ENCODE measurements at regions not wholly inside any gene's neighbourhood (a gene's known extent, or its start where the extent isn't known, plus 50 kb on each side); places are given as distances from the start of the nearest gene placed in this dataset.

DNA sequence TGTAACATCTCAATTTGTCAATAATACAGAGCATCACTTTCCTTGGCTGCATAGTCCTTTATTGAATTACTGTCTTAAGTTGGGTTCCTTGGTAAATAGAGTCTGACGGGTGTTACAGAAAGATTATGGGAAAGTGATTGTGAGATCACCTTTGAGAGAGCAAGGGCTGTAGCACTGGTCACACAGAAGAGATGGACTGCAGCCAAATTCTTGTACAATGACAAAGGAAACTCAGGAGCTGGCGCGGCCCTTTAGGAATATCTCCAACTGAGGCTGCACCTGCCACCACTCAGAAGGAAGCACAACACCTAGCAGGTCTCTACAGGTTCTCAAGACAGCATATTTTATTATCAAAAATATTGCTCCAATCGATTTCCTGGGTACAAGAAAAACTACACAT, 350.0 kb upstream of the ISL1 start:
- no peaks in the 10 kb centered on the region for H3K9me3 Mint-ChIP-seq
- CTCF ChIA-PET: no interaction called here
- no peak for ATAC-seq

DNA sequence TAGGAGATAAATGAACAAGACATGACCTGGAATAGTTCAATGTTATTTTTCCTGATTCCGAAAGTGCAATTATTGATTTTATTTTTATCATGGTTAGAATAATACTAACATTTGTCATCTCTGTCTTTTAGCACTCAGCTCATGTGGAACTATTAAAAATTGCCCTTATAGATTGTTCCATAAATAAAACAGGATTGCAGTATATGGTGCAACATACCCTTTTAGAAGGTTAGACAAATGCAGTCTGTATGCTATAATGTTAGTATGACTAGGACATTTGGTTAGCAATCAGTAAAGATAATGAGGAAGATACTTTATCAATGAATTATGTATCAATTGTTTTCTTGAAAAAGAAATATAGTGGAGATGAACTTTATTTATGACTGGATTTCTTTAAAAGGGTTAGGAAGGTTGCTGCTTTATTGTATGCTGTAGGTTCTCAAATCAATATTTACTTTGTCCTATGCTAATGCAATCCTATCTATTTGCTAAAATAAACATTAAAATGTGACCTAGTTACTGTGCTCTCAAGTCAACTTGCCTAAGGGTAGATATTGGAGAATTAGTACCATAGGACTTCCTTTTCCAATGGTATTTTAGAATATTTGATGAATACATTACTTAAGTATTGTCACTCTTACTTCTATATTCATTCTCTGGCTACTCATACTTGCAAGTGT, 348.9 kb upstream of the ISL1 start:
- no peak for ATAC-seq
- intact Hi-C loops (cut with micrococcal nuclease): no loop called here
- Mint-ChIP-seq H3K27ac (no peak overlapping the region), H3K4me1 (ENCODE audit: low read depth) (no peaks in the 10 kb centered on the region), H3K27me3 (peaks cover 2% of the 10 kb centered on the region), H3K9me3 (no peaks in the 10 kb centered on the region), H3K4me3 (no peak overlapping the region), H3K36me3 (ENCODE audit: low read depth) (no peaks in the 10 kb centered on the region)
- no peak for DNase-seq
- TF ChIP-seq, protein P1, sequence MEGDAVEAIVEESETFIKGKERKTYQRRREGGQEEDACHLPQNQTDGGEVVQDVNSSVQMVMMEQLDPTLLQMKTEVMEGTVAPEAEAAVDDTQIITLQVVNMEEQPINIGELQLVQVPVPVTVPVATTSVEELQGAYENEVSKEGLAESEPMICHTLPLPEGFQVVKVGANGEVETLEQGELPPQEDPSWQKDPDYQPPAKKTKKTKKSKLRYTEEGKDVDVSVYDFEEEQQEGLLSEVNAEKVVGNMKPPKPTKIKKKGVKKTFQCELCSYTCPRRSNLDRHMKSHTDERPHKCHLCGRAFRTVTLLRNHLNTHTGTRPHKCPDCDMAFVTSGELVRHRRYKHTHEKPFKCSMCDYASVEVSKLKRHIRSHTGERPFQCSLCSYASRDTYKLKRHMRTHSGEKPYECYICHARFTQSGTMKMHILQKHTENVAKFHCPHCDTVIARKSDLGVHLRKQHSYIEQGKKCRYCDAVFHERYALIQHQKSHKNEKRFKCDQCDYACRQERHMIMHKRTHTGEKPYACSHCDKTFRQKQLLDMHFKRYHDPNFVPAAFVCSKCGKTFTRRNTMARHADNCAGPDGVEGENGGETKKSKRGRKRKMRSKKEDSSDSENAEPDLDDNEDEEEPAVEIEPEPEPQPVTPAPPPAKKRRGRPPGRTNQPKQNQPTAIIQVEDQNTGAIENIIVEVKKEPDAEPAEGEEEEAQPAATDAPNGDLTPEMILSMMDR (IDR thresholded peaks at IDR 0.05): no peak
- ChIA-PET POLR2A (no interaction called here), CTCF (no interaction called here)

More for the DNA sequence above, 350.0 kb upstream of the ISL1 start:
- no peak overlapping the region for H3K4me3 Mint-ChIP-seq
- no peak overlapping the region for H3K27ac Mint-ChIP-seq
- POLR2A ChIA-PET: no interaction called here
- no peaks in the 10 kb centered on the region for H3K4me1 Mint-ChIP-seq (ENCODE audit: low read depth)
- TF ChIP-seq, protein P1 (IDR thresholded peaks at IDR 0.05): no peak
- intact Hi-C loops (cut with micrococcal nuclease): no loop called here
- H3K27me3 Mint-ChIP-seq: peaks cover 2% of the 10 kb centered on the region
- no peaks in the 10 kb centered on the region for H3K36me3 Mint-ChIP-seq (ENCODE audit: low read depth)
- no peak for DNase-seq

DNA sequence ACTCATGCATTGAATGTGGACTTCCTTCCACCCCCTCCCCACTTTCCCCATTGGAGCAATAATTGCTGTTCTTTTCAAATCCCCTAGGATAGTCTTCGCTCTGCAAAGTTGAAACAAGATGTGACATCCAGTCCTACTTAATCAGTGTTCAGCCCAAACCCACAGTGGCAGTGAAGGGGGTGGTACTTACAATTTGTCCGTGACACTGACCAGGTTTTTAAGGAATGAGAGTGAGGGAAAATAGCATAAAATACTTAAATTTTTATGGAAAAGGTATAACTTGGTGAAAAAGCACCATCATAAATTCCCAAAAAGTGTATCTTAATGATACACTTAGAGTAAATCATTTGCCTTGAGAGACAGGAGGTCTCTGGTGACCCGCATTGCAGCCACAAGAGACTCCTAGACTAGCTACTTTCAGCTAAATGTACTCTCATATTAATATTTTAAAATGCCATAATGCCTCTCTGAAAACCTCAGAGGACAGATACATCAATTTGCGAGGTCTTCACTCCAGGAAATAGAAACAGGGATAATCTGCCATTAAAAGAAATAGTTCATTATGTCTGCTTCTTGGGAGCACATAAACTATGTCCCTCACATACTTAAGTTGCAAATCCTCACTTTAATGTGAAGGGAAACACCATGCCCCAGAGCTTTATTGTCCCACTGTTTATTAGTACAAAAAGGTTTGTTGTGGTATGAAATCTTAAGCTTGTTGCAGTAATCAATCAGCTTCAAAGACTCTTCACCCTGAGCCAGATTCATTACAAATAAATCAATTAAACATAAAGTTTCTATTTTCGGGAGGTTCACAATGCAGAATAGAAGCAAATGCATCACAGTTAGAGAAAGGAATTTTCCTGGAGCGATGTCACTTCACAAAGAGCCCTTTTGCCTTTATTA, 343.6 kb upstream of the ISL1 start:
- Mint-ChIP-seq H3K4me1 (ENCODE audit: low read depth) (no peaks in the 10 kb centered on the region), H3K27me3 (peaks cover 2% of the 10 kb centered on the region), H3K27ac (no peak overlapping the region), H3K4me3 (no peak overlapping the region), H3K9me3 (no peaks in the 10 kb centered on the region), H3K36me3 (ENCODE audit: low read depth) (no peaks in the 10 kb centered on the region)
- intact Hi-C loops (cut with micrococcal nuclease): no loop called here
- no peak for ATAC-seq
- CTCF ChIA-PET: no interaction called here
- DNase-seq: no peak
- POLR2A ChIA-PET: no interaction called here
- TF ChIP-seq, protein P1 (IDR thresholded peaks at IDR 0.05): no peak

DNA sequence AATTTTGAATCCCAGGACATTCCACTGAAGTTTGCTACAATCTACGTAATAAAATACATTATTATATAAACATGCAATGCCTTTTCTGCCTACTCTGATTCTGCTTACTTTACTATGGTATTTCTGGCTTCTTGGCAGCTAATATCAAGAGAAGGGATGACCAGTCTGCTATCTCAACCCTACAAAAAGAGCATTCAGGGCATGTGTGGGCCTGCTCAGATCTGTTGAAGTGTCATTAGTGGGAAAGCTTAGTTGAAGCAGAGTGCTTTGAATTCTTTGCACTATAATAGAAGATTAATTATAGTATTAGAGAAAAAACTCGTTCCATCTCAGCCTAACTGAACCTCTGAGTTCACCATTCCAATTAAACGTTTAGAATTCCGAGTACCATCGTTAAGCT, 339.5 kb upstream of the ISL1 start:
- ChIA-PET CTCF (no interaction called here), POLR2A (no interaction called here)
- no peaks in the 10 kb centered on the region for H3K4me1 Mint-ChIP-seq (ENCODE audit: low read depth)
- DNase-seq (no peak), ATAC-seq (no peak)
- intact Hi-C loops (cut with micrococcal nuclease): no loop called here
- H3K27ac Mint-ChIP-seq: no peak overlapping the region
- no peaks in the 10 kb centered on the region for H3K27me3 Mint-ChIP-seq
- no peak overlapping the region for H3K4me3 Mint-ChIP-seq
- no peaks in the 10 kb centered on the region for H3K36me3 Mint-ChIP-seq (ENCODE audit: low read depth)
- TF ChIP-seq, protein P1 (IDR thresholded peaks at IDR 0.05): no peak
- H3K9me3 Mint-ChIP-seq: no peaks in the 10 kb centered on the region

DNA sequence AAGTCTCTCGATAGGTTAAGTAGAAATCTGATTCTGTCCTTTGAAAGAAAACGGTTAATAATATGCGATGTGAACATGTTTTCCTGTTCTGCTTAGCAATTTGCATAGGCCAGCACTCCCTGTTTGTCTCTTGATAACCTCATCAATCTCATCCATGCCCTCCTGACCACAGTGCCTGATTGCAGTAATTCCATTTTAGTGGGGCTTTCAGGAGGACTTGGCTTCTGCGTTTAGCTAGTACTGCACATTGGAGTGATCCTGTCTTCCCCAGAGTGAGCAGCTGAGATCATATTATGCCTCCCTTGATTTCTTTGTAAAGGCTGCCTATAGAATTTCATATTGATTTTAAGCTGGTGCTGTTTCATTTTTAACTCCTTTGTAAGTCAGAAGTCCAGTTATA, 335.9 kb upstream of the ISL1 start:
- Mint-ChIP-seq H3K27ac (no peak overlapping the region), H3K4me3 (no peak overlapping the region), H3K9me3 (no peaks in the 10 kb centered on the region), H3K27me3 (no peaks in the 10 kb centered on the region), H3K36me3 (ENCODE audit: low read depth) (no peaks in the 10 kb centered on the region), H3K4me1 (ENCODE audit: low read depth) (no peaks in the 10 kb centered on the region)
- POLR2A ChIA-PET: no interaction called here
- CTCF ChIA-PET: no interaction called here
- DNase-seq (no peak), ATAC-seq (no peak)
- intact Hi-C loops (cut with micrococcal nuclease): no loop called here
- TF ChIP-seq, protein P1 (IDR thresholded peaks at IDR 0.05): no peak

All from activated CD8-positive, alpha-beta T cell treated with anti-CD3 and anti-CD28 coated beads for 36 hours (primary cell).